Stomach (tissue), 8 donors: ENCODE measurements at regions not wholly inside any gene's neighbourhood (a gene's known extent, or its start where the extent isn't known, plus 50 kb on each side); places are given as distances from the start of the nearest gene placed in this dataset.
A peak's percentile ranks its signal among the peaks of the same experiment; 100 is the strongest.

Experiments used
- DNase-seq, 2 donors: peaks; one replicate each; pipeline versions ENCODE4 v3.0.0 to v3.0.0-alpha.2; 2013 to 2019
- H3K27ac ChIP-seq, 5 donors: fragments of 200-600 bp in 4 of 5; sonication (generic) in 4 of 5; one replicate each; pipeline ENCODE4 v1.5.1; 2013 to 2019; ENCODE audit warnings: mild to moderate bottlenecking in 1 of 5, moderate library complexity in 1 of 5
- H3K27me3 ChIP-seq, 3 donors: fragments of 200-600 bp; sonication (generic); one replicate each; pipeline ENCODE4 v1.5.1; 2017 to 2019; ENCODE audit warnings: mixed run types in 1 of 3
- H3K36me3 ChIP-seq, 4 donors: fragments of 200-600 bp; sonication (generic); 1 replicate in 3 of 4; 2 replicates in 1 of 4; pipeline ENCODE4 v1.5.1; 2016 to 2019
- H3K4me1 ChIP-seq, 4 donors: fragments of 200-600 bp; sonication (generic); one replicate each; pipeline ENCODE4 v1.5.1; 2016 to 2019
- H3K4me3 ChIP-seq, 4 donors: fragments of 200-600 bp; sonication (generic) in 3 of 4; one replicate each; pipeline ENCODE4 v1.5.1; 2016 to 2019; ENCODE audit warnings: mild to moderate bottlenecking in 1 of 4
- H3K9me3 ChIP-seq, 4 donors: fragments of 200-600 bp; sonication (generic); one replicate each; pipeline ENCODE4 v1.5.1; 2016 to 2019
- EP300 ChIP-seq: sonication (generic); formaldehyde crosslinking; IDR thresholded peaks from one replicate; pipeline ENCODE4 v1.6.1; 2017; ENCODE audit warnings: antibody characterized with exemption
- POLR2A ChIP-seq, 4 donors: fragments of 450-650 bp; IDR thresholded peaks; one replicate each; pipeline ENCODE4 v1.6.1; 2016; ENCODE audit warnings: antibody characterized with exemption in 4 of 4, control low read depth in 2 of 4, mild to moderate bottlenecking in 1 of 4, moderate library complexity in 1 of 4
- POLR2AphosphoS5 ChIP-seq, 3 donors: sonication (generic); formaldehyde crosslinking; IDR thresholded peaks; one replicate each; pipeline ENCODE4 v1.6.1; 2016; ENCODE audit warnings: antibody characterized with exemption in 3 of 3
- WGBS, 5 donors: extraction: QIAGEN DNeasy Blood & Tissue Kit in 3 of 5; methylation state at CpG; one replicate each; pipeline versions ENCODE4 v1.1.5 to v1.1.7; 2013 to 2018; 5-methylcytosine and 5-hydroxymethylcytosine counted together
- intact Hi-C: fragments of 100-400 bp; cut with DNase I; formaldehyde crosslinking; loops from one replicate; pipeline ENCODE4 v1.15.1; 2023; ENCODE audit warnings: low total_unique reads
- TF ChIP-seq, protein P1 (sequence below), 7 experiments: fragments of 450-650 bp in 4 of 7; fragments of 200-600 bp in 3 of 7; sonication (generic) in 3 of 7; IDR thresholded peaks; one replicate each; pipeline ENCODE4 v1.5.1; 2016 to 2019; ENCODE audit warnings: antibody characterized with exemption in 7 of 7, control low read depth in 2 of 7, mild to moderate bottlenecking in 1 of 7
- donor health status: healthy with polysubstance abuse.
- donor health status: Bipolar disorder and iron deficiency.
- donor health status: healthy.

- no peak for DNase-seq
- H3K4me1 ChIP-seq = no peaks in the 10 kb centered on the region
- no peak overlapping the region for H3K4me3 ChIP-seq
- intact Hi-C loops = no loop called here
- peaks cover 0 to 22% (median 3%) of the 10 kb centered on the region in 4 donors for H3K9me3 ChIP-seq
- TF ChIP-seq, protein P1, sequence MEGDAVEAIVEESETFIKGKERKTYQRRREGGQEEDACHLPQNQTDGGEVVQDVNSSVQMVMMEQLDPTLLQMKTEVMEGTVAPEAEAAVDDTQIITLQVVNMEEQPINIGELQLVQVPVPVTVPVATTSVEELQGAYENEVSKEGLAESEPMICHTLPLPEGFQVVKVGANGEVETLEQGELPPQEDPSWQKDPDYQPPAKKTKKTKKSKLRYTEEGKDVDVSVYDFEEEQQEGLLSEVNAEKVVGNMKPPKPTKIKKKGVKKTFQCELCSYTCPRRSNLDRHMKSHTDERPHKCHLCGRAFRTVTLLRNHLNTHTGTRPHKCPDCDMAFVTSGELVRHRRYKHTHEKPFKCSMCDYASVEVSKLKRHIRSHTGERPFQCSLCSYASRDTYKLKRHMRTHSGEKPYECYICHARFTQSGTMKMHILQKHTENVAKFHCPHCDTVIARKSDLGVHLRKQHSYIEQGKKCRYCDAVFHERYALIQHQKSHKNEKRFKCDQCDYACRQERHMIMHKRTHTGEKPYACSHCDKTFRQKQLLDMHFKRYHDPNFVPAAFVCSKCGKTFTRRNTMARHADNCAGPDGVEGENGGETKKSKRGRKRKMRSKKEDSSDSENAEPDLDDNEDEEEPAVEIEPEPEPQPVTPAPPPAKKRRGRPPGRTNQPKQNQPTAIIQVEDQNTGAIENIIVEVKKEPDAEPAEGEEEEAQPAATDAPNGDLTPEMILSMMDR (IDR thresholded peaks at IDR 0.05) = no peak
- TF ChIP-seq POLR2AphosphoS5 (IDR thresholded peaks at IDR 0.05) = no peak
- no peak for TF ChIP-seq POLR2A (IDR thresholded peaks at IDR 0.05)
- no peak for TF ChIP-seq EP300
- WGBS, 5 donors = 65 to 71% (median 66%) methylated on average over 2 of the region's 2 CpGs
- peaks cover 0 to 12% (median 0%) of the 10 kb centered on the region in 3 donors for H3K27me3 ChIP-seq
- no peaks in the 10 kb centered on the region for H3K36me3 ChIP-seq
- H3K27ac ChIP-seq = no peak overlapping the region
Measured at GRCh38 chr19:30319411-30319810, 52.8 kb upstream of the ZNF536 start.

DNA sequence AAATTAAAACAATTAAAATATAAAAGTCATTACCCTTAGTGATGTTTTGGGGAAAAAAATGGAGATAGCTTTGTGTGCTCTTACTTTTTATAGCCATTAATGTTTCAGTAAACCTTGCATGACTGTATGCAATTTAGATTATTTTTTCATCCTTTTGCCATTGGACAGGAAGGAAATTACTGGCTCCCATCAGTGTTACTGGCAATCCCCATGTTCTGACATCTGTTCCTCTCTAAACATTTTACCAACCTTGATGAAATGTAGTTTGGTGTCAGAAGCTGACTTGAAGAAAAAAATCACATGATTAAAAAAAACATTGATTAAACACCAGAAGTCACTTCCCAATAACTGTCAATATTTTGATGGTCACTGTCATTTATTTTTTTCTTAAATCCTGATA, 52.3 kb upstream of the ZNF536 start:
- TF ChIP-seq, protein P1 (IDR thresholded peaks at IDR 0.05) = no peak
- TF ChIP-seq POLR2A (IDR thresholded peaks at IDR 0.05) = no peak
- Histone ChIP-seq H3K27ac (no peak overlapping the region), H3K9me3 (peaks cover 0 to 17% (median 3%) of the 10 kb centered on the region in 4 donors), H3K36me3 (no peaks in the 10 kb centered on the region), H3K4me3 (no peak overlapping the region), H3K4me1 (no peaks in the 10 kb centered on the region), H3K27me3 (peaks cover 0 to 8% (median 0%) of the 10 kb centered on the region in 3 donors)
- intact Hi-C loops = no loop called here
- DNase-seq = no peak

DNA sequence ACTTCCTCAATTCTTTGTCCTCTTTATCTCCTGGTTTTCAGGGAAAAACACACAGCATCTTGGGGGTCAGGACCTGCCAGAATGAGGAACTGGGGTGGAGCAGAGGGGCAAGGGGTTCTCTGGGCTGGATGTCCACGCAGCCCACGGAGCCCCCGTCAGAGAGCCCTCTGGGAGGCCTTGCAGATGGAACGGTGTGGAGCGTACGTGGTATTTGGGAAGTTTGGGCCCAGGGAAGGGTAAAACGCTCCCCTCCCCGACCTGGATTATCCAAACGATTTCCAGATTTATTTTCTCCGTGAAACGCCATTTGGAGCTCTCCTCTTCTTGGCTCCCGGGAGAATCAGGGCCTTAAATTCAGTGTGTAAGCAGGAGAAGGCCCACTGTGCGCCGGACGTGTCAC, 51.7 kb upstream of the ZNF536 start:
- Histone ChIP-seq H3K4me3 (no peak overlapping the region), H3K27me3 (peaks cover 0 to 11% (median 0%) of the 10 kb centered on the region in 3 donors), H3K27ac (no peak overlapping the region), H3K4me1 (no peaks in the 10 kb centered on the region), H3K36me3 (no peaks in the 10 kb centered on the region), H3K9me3 (peaks cover 0 to 11% (median 3%) of the 10 kb centered on the region in 4 donors)
- no peak for TF ChIP-seq EP300
- TF ChIP-seq POLR2AphosphoS5 (IDR thresholded peaks at IDR 0.05) = no peak
- TF ChIP-seq POLR2A (IDR thresholded peaks at IDR 0.05) = no peak
- TF ChIP-seq, protein P1 (IDR thresholded peaks at IDR 0.05) = no peak
- intact Hi-C loops = no loop called here
- DNase-seq = peak in 1 of 2 donors; percentile 8
- 63 to 72% (median 64%) methylated on average over 15 of the region's 15 CpGs for WGBS, 5 donors

DNA sequence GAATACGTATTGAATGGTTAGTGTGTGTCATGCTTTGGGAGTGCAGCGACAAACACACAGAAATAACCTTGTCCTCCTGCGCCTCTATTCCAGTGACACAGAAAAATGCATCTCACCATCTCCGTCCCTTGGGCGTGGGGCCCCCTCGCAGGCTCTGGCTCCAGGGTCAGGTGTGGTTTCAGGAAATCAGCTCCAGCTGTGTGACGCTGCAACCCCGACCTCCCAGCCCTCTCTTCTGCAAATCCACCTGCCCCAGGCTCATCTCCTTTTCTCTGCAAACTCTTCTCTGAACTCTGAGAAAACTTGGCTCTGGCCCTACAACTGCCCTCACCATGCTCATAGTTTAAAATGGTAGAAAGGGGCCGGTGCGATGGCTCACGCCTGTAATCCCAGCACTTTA, 51.3 kb upstream of the ZNF536 start:
- WGBS, 5 donors = 68 to 81% (median 76%) methylated on average over 9 to 11 of the region's 11 CpGs
- intact Hi-C loops = no loop called here
- Histone ChIP-seq H3K4me1 (no peaks in the 10 kb centered on the region), H3K27ac (no peak overlapping the region), H3K27me3 (peaks cover 0 to 14% (median 0%) of the 10 kb centered on the region in 3 donors), H3K9me3 (peaks cover 0 to 10% (median 3%) of the 10 kb centered on the region in 4 donors), H3K4me3 (no peak overlapping the region), H3K36me3 (no peaks in the 10 kb centered on the region)
- no peak for TF ChIP-seq POLR2AphosphoS5 (IDR thresholded peaks at IDR 0.05)
- TF ChIP-seq, protein P1 (IDR thresholded peaks at IDR 0.05) = no peak
- TF ChIP-seq EP300 = no peak
- no peak for TF ChIP-seq POLR2A (IDR thresholded peaks at IDR 0.05)
- DNase-seq = peak in 1 of 2 donors; percentile 24
